ENCODE measurements at regions not wholly inside any gene's neighbourhood (a gene's known extent, or its start where the extent isn't known, plus 50 kb on each side); places are given as distances from the start of the nearest gene placed in this dataset.
"Not testable (repeated sequence)": the region's sequence is repeated elsewhere in the genome, so short reads cannot be mapped to it uniquely, and the experiment has no call there.

DNA sequence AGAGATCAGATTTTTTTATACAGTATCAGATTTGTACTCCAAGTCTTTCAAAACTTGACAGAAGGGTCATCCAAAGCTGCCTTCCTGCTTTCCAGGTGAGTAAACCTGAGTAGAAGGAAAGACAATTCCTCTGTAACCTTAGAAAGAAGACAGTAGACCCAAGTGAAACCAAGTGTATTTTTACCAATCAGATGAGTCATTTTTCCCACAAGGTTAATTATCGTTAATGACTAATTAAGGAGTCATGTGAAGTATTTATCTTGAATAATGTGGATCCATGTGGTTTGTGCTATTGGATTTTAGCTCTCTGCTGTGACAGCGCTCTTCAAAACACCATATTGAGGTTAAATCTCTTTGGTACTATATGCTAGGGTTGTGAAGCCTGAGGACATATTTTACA, 74.0 kb upstream of the PELI2 start:
- Mint-ChIP-seq H3K4me1 (no peaks in the 10 kb centered on the region), H3K9me3 (no peaks in the 10 kb centered on the region), H3K27ac (no peak overlapping the region), H3K27me3 (peaks cover 27% of the 10 kb centered on the region), H3K36me3 (no peaks in the 10 kb centered on the region), H3K4me3 (no peak overlapping the region)
- no peak for DNase-seq

DNA sequence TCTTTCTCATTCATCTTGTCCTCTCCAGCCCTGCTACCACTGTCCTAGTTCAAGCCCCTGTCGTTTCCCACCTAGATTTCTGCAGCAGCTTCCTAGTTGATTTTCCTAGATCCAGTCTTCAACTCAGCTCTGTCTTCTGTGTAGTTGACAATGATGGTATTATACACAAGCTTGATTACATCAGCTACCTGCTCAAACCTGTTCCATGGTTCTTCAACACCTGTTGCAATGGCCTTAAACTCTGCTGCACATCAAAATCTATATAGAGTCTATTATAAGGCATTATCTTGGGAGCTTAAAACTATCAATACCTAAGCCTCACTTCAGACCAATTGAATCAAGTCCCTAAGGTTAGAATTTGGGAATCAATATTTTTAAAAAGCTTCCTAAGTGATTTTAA, 71.7 kb upstream of the PELI2 start:
- Mint-ChIP-seq H3K27me3 (peaks cover 8% of the 10 kb centered on the region), H3K4me3 (no peak overlapping the region), H3K27ac (no peak overlapping the region), H3K9me3 (no peaks in the 10 kb centered on the region), H3K4me1 (no peaks in the 10 kb centered on the region), H3K36me3 (no peaks in the 10 kb centered on the region)
- no peak for DNase-seq

DNA sequence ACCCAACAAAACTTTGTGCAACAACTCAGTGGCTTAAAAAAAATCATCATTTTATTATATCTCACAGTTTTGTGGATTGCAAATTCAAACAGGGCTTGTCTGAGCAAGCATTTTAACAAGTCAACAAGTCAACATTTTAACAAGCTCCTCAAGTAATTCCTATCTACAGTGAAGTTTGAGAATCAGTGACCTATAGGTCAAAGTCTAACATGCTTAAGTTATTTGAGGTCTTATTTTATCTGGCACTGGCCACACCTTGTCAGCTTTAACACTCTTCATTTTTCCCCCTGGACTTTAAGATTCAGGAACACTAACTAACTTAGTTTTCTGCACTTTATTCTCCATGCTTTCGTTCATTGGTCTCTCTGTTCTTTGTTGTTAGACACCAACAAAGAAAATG, 71.2 kb upstream of the PELI2 start:
- Mint-ChIP-seq H3K4me3 (no peak overlapping the region), H3K36me3 (no peaks in the 10 kb centered on the region), H3K27me3 (peaks cover 8% of the 10 kb centered on the region), H3K9me3 (no peaks in the 10 kb centered on the region), H3K27ac (no peak overlapping the region), H3K4me1 (no peaks in the 10 kb centered on the region)
- DNase-seq: no peak

DNA sequence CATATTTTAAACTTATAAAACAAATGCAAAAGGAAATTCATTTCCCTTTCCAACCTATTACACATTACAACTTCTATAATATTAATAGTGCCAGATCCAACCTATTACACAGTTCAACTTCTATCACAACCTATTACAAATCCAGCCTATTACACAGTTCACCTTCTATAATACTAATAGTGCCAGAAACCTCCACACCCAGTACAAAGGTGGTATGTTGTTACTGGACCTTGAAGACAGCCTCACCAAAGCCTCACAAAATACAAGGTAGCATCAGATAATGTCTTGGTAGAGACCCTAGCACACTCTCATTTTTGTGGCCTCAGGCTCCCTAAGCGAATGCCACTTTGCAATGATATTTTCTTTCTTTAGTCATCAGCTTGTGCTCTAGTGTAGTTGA, 68.7 kb upstream of the PELI2 start:
- no peaks in the 10 kb centered on the region for H3K4me1 Mint-ChIP-seq
- no peaks in the 10 kb centered on the region for H3K9me3 Mint-ChIP-seq
- no peak overlapping the region for H3K4me3 Mint-ChIP-seq
- no peak overlapping the region for H3K27ac Mint-ChIP-seq
- DNase-seq: no peak
- peaks cover 2% of the 10 kb centered on the region for H3K27me3 Mint-ChIP-seq
- H3K36me3 Mint-ChIP-seq: no peaks in the 10 kb centered on the region

DNA sequence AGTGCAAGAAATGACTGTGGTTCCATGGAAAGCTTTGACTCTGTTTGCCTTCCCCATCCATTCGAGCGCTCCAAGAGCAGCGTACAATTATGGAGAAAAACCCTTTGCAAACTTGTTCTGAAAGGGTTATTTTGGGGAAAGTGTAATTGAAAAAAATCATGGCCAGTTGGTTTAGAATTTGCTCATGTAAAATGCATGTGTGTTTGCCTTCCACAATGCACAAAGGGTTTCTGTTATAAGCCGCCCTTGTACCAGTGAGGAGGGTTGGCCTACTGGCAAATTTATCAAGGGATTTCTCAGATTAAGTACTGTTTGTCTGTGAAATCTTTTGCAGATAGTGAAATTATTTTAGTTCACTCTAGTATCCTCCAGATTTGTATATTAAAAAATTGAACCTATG, 62.7 kb upstream of the PELI2 start:
- H3K4me1 Mint-ChIP-seq: no peaks in the 10 kb centered on the region
- H3K27me3 Mint-ChIP-seq: peaks cover 9% of the 10 kb centered on the region
- no peak for DNase-seq
- H3K27ac Mint-ChIP-seq: no peak overlapping the region
- H3K36me3 Mint-ChIP-seq: no peaks in the 10 kb centered on the region
- H3K9me3 Mint-ChIP-seq: no peaks in the 10 kb centered on the region
- H3K4me3 Mint-ChIP-seq: no peak overlapping the region

DNA sequence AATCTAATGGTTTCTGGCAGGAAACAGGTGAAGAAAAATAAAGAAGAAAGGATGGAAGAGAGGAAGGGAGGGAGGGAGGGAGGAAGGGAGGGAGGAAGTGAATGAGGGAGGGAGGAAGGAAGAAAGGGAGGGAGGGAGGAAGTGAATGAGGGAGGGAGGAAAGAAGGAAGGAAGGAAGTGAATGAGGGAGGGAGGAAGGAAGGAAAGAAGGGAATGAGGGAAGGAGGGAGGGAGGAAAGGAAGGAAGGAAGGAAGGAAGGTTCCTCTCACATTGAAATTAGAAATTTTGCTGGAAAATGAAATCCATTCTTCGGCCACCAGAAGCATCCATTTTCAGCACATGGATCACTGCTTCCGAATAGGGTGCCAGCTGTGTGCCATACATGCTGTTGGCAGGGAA, 62.2 kb upstream of the PELI2 start:
- Mint-ChIP-seq H3K4me1 (no peaks in the 10 kb centered on the region), H3K9me3 (no peaks in the 10 kb centered on the region), H3K27me3 (peaks cover 13% of the 10 kb centered on the region), H3K27ac (no peak overlapping the region), H3K4me3 (no peak overlapping the region), H3K36me3 (no peaks in the 10 kb centered on the region)
- no peak for DNase-seq

DNA sequence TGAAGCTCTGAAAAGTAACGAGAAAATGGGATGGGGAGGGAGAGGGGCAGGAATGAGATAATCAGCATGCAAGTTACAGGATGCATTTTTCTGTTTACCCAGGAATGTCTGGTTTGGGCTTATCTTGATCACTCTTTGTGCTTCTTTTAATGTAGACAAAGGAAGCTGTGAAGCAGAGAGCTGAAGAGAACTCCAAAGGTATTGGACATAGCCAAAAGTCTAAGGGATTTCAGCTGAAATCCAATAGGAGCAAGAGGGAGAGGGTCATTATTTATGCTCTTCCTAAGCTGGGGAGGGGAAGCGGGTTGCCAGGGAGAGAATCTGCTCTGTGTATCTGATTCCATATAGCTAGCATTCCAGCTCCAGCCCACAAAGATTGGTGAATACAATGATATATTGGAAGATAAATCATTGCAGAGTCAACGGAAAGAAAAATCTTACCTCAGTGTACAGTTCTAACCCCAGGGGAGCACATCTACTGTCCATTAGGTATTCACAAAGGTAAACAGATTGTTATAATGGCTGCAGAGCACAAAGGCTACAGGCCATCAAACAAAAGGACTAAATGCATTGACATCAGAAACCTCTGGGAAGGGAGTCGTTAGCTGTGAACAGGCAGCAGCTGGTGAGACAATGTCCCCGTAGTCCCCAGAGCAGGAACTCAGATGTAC, 61.0 kb upstream of the PELI2 start:
- Mint-ChIP-seq H3K27me3 (peaks cover 14% of the 10 kb centered on the region), H3K27ac (no peak overlapping the region), H3K4me1 (no peaks in the 10 kb centered on the region), H3K36me3 (no peaks in the 10 kb centered on the region), H3K4me3 (no peak overlapping the region), H3K9me3 (no peaks in the 10 kb centered on the region)
- DNase-seq: no peak

DNA sequence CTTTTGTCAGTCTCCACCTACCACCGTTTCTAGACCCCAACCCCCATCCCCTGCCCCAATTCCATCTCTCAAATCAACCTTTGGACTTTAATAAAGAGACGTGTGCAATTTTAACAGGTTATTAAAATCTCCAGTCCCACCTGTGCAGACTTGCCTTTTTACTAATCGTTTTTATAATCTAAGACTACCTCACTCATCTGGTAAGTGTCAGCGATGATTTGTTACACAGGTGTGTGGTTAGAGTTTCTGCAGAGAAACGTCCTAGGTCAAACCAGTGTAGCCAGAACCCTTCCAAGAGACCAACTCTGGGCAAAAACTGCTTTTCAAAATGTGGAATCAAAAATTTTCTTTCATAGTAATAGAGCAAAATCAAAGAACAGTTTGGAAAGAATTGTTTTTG, 60.4 kb upstream of the PELI2 start:
- H3K27me3 Mint-ChIP-seq: peaks cover 14% of the 10 kb centered on the region

DNA sequence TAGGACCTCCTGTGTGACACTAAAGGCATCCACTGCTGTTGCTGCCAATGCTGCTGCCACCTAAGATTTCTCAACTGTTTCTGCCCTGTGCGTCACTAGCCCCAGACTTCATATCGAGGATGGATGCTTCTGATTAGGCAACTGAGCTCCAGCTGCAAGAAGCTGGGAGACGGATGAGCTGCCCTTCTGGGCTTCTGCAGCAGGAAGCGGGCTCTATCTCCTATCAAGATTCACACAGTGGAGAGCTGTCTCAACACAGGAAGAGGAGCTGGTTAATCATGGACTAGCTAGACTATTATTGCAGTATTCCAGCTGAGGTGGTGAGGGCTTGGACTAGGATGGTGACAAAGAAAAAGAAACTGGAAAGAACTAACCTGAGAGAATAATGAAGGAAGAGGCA, 59.2 kb upstream of the PELI2 start:
- no peaks in the 10 kb centered on the region for H3K4me1 Mint-ChIP-seq

More for the DNA sequence above, 60.4 kb upstream of the PELI2 start:
- no peak for DNase-seq
- Mint-ChIP-seq H3K27ac (no peak overlapping the region), H3K36me3 (no peaks in the 10 kb centered on the region), H3K4me3 (no peak overlapping the region), H3K4me1 (no peaks in the 10 kb centered on the region), H3K9me3 (no peaks in the 10 kb centered on the region)

DNA sequence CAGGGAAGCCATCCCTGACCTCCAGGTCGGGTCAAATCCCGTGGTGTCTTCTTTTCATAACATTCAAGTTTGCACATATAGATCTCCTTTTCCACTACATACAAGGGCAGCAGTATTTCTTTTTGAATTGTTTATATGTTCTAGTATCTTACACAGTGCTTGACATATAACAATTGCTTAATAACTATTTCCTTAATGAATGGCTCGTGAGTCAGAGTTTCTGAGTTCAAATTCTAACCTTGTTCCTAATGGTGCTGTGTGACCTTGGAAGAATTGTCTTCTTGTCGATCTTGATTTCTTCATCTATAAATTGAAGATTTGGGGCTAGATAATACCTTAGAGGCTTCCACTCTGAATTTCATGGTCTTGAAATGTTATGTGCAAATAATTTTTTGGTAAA, 57.2 kb upstream of the PELI2 start:
- Mint-ChIP-seq H3K36me3 (no peaks in the 10 kb centered on the region), H3K4me3 (no peak overlapping the region), H3K27ac (no peak overlapping the region), H3K4me1 (no peaks in the 10 kb centered on the region), H3K9me3 (no peaks in the 10 kb centered on the region), H3K27me3 (peaks cover 8% of the 10 kb centered on the region)
- no peak for DNase-seq

More for the DNA sequence above, 59.2 kb upstream of the PELI2 start:
- Mint-ChIP-seq H3K27me3 (peaks cover 14% of the 10 kb centered on the region), H3K4me3 (no peak overlapping the region), H3K27ac (no peak overlapping the region), H3K36me3 (no peaks in the 10 kb centered on the region), H3K9me3 (no peaks in the 10 kb centered on the region)
- no peak for DNase-seq

DNA sequence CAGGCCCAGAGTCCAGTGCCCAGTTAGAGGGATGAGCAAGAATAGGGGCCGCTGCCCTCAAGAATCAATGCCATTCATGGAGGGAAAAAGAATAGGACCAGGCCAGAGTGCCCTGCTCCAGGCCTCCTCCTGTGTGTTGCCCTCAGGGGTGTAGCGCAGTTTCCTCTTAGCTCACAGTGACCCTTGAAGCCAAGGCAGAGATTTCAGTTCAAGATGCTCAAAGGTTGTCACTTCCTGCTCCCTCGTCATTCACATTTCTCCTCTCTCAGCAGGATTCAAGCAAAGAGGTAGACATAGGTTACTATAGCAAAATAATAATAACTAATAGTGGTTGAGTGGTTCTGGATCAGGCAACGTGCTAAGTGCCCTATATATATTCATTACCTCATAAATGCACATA, 55.1 kb upstream of the PELI2 start:
- no peak overlapping the region for H3K27ac Mint-ChIP-seq
- peaks cover 8% of the 10 kb centered on the region for H3K27me3 Mint-ChIP-seq
- no peaks in the 10 kb centered on the region for H3K36me3 Mint-ChIP-seq
- H3K4me1 Mint-ChIP-seq: no peaks in the 10 kb centered on the region
- H3K4me3 Mint-ChIP-seq: no peak overlapping the region
- DNase-seq: no peak
- H3K9me3 Mint-ChIP-seq: no peaks in the 10 kb centered on the region

DNA sequence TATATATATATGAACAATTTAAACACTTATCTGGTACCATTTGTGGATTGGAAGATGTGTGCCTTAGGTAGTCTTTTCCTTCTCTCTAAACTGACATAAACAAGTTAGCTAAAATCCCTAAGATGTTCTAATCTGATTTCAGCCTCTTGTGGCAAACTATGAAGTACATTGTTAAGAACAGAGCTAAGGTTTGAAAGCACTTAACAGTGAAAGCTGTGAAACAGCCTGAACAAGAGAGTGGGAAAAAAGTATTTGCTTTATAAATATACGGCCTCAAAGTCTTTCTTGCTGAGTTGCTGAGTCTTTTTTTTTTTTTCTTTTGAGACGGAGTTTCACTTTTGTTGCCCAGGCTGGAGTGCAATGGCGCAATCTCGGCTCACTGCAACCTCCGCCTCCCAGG, 53.7 kb upstream of the PELI2 start:
- no peak overlapping the region for H3K4me3 Mint-ChIP-seq
- H3K27me3 Mint-ChIP-seq: peaks cover 5% of the 10 kb centered on the region
- H3K36me3 Mint-ChIP-seq: no peaks in the 10 kb centered on the region
- no peak overlapping the region for H3K27ac Mint-ChIP-seq
- H3K4me1 Mint-ChIP-seq: no peaks in the 10 kb centered on the region
- H3K9me3 Mint-ChIP-seq: no peaks in the 10 kb centered on the region
- DNase-seq: no peak

DNA sequence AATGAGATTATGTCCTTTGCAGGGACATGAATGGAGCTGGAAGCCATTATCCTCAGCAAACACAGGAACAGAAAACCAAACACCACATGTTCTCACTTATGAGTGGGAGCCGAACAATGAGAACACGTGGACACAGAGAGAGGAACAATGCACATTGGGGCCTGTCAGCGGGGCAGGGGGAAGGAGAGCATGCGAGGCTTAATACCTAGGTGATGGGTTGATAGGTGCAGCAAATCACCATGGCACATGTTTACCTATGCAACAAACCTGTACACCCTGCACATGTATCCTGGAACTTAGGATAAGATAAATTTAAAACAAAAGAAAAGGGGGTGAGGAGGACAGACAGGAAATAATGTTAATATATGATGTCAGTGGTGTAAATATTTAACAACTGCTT, 53.0 kb upstream of the PELI2 start:
- H3K4me3 Mint-ChIP-seq, H3K9me3 Mint-ChIP-seq: not testable (repeated sequence)

DNA sequence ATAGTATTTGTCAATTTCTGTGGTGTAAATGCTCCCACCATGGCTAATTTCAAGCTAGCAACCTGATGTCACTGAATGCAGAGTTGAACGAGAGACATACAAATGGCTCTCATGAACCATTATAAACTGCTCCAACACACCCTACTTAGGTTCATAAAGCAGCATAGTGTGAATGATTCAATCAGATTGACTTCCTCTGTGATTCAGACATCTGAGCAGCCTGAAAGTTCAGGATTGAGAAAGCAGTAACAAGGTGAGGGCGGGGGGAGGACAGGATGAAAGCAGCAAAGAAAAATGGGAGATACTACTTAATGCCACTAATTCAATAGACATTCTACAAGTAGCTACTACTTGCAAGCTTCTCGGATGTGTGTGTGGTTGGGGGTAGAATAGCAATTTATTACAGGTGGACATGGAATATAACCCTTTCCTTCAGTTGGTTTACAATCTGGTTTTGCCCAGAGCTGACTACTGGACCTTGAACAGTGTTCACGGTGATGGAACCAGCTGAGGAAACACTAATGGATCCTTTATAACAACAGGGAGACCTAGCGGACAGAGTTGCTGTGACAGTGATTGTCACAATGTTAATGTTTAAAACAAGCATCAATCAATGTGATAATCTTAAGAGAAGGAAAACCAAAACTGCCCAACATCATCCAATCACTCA, 52.5 kb upstream of the PELI2 start:
- Mint-ChIP-seq H3K9me3 (no peaks in the 10 kb centered on the region), H3K4me1 (no peaks in the 10 kb centered on the region), H3K36me3 (no peaks in the 10 kb centered on the region), H3K27me3 (peaks cover 4% of the 10 kb centered on the region), H3K4me3 (no peak overlapping the region), H3K27ac (no peak overlapping the region)
- DNase-seq: no peak

More for the DNA sequence above, 53.0 kb upstream of the PELI2 start:
- not testable (repeated sequence) for DNase-seq, H3K27me3 Mint-ChIP-seq, H3K4me1 Mint-ChIP-seq, H3K36me3 Mint-ChIP-seq, H3K27ac Mint-ChIP-seq
